UCSD-AML1 (cell line): ENCODE measurements at regions not wholly inside any gene's neighbourhood (a gene's known extent, or its start where the extent isn't known, plus 50 kb on each side); places are given as distances from the start of the nearest gene placed in this dataset.
"Not testable (repeated sequence)": the region's sequence is repeated elsewhere in the genome, so short reads cannot be mapped to it uniquely, and the experiment has no call there.

Experiments used
- DNase-seq: peaks from one replicate; lab custom pipeline; 2025; ENCODE audit not compliant: unreplicated experiment; lab: John Stamatoyannopoulos, UW

DNA sequence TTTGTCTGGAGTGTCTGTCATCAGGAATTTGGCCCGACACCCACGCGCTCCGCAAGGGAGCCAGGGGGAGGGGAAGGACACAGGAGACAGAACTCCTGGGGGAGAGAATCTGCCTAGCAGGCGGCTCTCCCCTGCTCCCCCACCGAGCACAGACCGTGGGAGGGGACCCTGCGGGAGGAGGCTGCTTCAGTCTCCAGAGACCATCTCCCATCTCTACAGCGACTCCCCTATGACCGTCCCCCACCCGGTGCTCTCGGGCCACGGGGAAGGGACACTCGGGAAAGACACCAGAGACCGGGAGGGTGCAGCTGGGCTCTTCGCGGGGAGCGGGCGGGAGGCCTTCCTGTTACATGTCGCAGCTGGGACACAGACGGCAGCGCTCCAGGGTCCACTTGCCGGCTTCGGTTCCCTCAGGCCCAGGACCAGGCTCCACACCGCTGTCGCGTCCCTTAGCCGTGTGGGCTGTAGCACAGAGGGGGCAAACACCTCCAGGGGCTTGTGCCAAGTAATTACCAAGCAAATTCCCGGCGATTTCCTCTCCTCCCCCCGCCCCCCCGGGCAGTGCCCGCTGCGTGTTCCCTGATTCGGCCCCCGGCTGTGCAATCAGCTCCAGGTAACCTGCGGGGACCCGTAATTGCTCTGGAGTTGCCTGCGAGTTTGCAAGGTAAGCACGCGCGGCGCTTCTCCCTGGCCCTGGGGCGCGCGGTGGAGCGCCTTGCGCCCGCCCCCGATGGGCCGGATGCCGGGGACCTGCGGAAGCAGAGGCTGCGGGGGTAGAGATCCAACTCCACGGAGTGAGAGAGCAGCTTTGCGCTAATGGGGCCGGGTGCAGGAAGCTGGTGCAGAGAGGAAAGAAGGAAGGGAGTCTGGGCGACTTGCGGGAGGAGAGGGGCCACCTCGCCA lies 155.1 kb upstream of the CADM1 start:
- DNase-seq = peak; percentile 13

DNA sequence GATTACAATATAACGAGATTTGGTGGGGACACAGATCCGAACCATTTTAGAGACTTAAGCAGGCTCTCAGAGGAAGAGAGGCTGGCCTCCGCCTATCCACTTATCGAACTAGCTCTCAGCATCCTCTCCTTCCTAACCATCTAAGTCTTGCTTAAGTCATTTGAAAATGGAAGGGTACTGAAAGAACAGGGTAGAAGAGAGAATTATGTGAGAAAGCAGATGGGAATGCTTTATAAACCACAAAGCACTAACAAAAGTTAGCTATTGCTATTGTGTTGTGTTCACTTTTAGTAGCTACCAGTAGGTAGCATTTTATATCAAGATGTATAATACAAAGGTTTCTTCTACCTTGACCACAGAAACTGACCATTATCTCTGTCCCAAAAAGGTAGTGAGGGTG lies 153.4 kb upstream of the CADM1 start:
- no peak for DNase-seq

DNA sequence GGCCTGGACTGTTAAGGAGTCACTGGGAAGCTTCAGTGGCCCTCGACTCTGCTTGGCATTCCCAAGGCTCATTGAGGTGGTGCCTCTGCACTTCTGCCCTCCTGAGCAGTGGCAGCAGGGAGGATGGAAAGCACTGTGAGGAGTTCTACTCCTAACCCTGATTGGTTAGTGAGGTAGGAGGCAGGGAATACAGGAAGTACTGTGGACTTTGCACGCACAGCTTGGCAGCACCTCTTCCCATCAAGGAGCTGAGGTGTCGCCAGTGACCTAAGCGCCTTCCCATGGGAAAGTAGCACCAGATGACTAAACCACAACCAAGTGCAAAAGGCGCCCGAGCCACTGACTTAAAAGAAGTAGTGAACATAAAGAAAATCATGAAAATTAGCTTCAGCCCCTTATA lies 152.5 kb upstream of the CADM1 start:
- DNase-seq = no peak

DNA sequence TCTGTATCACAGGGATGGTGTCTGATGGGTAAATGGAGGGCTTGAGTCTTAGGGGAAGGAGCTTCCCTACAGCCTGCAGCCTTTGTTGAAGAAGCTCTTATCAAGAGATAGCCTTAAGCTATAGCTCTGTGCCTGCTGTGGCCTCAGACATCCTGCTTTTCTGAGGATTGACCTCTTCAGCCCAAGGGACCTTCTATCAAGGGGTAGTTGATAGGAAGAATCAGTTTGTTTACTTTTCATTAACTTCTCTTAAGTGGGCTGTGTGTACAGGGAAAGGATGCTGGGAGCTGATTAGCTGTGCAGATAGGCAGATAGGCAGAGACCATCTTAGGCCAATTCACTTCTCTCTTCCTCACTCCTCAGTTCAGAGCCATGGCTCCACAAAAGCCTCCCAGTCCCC lies 151.8 kb upstream of the CADM1 start:
- DNase-seq = no peak

DNA sequence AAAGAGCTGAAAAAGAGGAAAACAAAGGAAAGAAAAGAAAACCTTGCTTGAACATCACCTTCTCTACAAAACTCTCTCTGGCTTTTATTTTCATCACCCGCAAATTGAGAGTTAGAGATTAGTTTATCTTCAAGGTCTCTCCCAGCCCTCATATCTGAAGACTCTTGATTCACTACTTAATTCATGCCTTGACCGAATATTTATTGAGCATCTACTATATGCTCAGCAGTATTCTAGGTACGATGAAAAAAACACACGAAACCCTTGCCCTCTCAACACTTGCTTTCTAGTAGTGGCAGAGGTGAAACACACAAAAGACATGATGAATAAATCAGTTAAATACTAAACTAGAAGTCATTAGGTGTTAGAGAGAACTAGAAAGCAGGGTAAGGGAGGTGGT lies 150.6 kb upstream of the CADM1 start:
- no peak for DNase-seq

DNA sequence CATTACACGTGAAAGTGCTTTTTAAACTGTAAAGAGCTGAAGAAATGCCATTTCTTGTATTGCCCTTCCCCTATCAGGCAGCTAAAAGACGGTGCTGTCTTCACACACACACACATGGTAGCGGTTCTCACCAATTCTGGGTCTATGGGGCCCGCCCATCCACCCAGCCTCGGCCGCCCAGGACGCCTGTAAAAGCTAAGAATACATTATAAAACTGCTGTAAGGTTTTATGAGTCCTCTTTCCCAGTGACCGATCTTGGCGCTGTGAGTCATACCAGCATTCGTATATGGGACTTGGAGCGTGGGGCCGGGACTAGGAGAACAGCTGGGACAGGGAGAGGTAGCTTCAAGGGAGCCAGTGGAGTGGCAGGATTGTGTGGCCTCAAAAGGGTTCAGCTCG lies 149.7 kb upstream of the CADM1 start:
- DNase-seq = no peak

DNA sequence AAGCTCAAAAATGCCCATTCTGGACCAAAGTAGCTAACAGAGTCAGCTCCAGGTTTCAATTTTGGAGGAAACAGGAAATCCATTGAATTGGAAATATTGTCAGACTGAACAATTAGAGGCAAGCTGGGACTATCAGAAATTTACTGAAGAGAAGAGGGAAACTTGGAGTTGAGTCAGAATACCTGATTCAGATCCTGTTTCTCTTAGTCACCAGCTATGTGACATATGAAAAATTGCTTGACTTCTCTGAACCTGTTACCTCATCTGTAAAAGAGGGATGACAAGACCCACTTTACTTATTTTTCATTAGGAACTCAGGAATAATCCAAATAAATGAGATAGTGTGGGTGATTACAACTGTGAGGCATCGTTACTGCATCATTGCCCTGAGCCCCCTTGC lies 148.9 kb upstream of the CADM1 start:
- no peak for DNase-seq

DNA sequence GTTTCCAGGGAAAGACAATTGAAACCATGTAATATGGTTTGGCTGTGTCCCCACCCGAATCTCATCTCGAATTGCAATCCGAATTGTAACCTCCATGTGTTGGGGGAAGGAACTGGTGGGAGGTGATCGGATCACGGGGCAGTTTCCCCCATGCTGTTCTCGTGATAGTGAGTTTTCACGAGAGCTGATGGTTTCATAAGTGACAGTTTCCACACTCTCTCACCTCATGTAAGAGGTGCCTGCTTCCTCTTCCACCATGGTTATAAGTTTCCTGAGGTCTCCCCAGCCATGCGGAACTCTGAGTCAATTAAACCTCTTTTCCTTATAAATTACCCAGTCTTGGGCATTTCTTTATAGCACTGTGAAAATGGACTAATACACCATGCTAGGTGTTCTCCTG lies 148.3 kb upstream of the CADM1 start:
- DNase-seq = no peak

DNA sequence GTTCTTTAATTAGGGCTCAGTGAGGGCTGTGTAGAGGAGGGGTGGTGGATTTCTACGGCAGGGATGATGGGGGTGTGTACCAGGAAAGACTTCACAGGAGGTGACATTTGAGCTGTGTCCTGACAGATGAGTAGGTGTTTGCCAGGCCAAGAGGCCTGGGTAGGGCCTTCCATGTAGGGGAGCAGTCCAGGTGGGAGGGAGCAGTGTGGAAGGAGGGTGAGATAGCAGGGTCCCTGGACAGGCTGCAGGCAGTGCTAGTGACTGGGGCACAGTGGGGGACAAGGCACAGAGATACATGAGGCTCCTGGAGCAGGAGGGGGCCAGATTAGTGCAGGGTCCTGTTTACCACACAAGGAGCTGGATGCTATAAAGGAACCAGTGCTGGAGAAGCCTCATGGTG lies 147.9 kb upstream of the CADM1 start:
- DNase-seq = no peak

DNA sequence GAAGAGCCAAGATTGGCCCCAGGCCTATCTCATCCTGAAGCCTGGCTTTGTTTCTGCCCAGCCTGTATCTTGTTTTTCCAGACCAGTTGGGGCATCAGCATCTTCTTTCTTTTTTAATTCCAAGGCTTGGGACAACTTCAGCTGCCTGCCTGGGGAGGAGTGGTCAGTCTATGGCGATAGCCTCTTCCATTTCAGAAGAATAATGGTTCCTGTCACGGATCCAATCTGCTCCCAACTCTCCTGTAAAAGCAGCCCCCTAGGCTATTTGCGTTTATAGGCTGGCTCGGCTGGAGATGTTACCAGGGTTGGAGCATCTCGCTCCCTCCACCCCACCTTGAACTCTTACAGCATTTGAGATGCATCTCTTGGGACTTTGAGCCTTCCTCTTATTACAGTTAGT lies 145.2 kb upstream of the CADM1 start:
- DNase-seq = no peak

DNA sequence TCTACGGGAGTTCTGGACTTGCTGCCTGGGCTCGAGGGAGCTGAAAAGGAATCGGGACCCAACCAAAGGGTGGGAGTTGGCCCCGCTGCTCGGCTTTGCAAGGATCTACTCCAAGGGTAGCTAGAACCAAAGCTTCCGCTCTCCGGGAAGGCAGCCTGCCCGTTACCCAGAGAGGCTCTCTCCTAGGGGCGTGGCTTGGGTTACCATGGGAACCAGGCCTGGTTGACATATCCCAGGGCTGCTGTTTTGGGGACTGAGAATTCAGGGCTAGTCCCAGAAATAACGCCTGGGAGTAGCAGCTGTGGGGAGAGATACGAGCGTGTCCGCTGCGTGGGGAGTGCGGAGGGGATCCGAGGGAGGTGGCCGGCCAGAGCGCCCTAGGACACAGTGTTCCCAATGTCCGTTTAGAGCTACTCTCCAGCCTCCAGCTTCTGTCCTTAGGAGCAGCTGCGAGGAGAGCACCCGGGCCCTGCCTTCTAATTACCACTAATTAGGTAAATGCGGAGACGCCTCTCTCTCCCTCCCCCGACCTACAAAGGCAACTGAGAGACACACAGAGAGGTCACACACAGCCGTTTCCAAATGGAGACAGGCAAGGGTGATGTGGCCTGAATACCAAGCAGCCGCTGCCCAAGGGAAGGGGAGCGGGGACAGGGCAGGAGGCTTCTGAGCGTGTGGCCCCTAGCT lies 141.6 kb upstream of the CADM1 start:
- DNase-seq = no peak

DNA sequence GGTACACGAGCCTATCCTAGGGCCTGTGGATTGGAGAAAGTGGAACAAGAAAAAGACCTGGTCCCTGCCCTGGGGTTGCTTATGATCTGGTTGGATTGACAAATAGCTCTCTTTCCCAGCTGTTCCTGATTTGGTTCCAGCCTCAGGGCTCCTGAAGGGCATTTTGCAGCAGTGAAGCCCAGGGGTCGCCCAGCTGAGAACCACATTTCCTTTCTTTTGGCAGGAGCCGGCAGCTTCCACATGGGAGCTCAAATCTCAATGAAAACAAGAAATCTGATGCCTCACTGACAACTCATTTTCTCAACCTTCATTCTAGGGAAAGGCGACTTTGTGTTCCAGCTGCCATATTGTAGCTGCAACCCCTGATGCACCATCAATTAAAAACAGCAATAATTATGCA lies 140.6 kb upstream of the CADM1 start:
- DNase-seq = no peak

DNA sequence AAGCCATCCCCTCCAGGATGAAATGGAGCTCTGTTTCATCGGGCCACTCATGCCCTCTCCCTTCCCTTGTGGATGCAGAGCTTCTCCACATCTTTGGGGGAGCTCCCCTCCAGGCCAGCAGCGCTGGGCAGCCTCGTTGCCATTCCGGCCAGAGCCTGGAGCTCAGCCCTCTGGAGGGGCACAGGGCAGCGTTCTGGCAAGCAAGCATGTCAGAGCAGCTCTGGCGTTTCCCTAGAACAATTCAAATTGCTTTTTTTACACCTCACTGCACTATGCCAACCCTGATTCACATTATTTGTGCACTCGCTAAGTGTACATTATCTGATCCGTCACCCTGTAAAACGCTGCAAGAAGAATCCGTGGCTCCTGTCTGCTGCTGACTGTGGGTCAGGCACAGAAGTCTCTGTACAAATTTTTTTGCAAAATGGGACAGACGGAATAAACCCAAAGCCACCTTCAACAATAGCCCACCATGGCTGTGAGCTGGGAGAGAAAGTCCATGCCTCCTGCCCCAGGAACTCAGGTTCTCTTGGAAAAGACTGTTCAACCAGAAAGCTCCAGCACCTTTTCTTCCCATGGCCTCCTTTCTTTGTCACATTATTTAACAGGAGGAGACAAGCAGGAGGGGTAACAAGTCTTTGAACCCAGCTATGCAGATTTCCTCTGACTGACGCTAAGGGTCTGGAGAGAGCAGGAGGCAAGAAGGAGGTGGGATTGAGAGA lies 139.5 kb upstream of the CADM1 start:
- DNase-seq = no peak

DNA sequence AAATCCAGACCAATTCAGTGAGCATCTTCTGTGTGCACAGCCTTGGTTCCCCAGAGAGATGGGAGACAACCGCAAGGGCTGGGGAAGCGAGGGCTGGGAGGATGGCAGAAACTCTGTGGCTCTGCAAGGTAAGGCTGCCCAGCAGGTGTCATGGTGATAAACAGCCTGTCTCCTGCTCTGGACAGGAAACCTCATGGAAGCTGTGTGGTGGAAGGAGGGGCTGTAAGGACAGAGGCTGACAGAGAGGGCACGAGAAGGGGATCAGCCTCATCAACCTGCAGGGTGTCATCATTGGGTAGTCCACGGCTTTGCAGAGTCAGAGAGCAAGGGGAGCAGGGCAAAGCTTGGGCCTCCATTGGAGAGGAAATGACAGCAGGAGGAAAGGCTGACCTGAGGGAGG lies 138.4 kb upstream of the CADM1 start:
- no peak for DNase-seq

DNA sequence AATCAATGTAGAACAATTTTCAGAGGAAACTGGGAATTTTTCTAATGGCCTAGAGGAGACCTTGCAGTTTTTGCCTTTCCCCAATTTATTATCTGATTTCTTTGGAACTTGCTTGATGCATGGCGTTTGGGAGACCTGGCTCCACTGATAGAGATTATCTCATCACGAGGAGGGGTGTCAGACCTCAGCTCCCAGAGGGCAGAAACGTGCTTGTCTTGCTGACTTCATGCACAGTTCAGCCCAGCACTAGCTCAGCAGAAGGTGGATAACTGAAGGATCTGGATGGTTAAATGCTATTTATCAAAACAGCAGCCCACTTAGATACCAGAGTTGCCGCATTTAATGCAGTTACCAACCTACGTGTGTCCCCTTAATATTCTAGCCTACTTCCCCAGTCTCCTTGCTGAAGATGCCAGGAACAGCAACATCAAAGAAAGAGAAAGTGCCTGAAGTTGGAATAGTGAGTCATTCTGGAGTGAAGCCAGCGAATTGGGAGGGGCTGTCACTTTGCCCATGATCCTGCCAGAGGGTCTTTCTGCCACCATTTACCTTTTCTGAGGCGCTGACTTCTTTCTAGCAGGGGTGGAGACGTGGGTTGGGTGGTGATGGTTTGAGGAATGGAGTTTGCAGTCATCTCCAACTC lies 133.5 kb upstream of the CADM1 start:
- DNase-seq = no peak

DNA sequence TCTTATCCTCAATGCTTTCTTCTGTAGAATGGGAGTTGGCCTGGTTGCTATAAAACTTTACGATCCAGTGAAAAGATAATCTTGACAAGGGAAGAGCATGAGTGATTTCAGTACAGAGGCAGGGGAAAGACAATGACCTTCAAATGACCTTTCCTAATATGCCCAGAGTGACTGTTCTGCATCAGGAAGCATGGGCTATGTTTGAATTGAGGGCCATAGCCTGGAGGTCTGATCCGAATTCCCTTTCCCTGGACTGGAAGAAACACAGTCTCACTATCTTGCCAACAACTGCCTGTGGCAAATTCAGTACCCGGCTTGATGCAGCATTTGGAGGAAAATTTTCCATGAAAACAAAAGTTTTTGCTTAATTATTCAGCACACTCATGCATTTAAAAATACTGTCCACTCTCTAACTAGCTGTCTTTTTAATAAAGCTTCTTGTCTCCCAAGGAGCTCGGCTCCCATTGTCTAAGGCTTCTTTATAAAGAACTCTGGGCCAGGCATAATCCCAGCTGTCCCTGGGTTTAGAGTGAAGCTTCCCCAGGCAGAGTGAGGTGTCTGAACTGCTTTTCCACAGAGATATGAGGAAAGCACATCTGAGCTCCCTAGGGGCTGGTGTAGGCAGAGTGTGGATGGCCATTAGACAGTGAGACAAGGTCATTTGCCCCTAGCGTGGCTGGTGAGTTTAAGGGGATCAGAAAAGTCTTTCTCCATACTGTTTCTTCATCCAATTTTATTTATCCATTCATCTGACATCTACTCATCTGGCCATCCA lies 132.7 kb upstream of the CADM1 start:
- no peak for DNase-seq

DNA sequence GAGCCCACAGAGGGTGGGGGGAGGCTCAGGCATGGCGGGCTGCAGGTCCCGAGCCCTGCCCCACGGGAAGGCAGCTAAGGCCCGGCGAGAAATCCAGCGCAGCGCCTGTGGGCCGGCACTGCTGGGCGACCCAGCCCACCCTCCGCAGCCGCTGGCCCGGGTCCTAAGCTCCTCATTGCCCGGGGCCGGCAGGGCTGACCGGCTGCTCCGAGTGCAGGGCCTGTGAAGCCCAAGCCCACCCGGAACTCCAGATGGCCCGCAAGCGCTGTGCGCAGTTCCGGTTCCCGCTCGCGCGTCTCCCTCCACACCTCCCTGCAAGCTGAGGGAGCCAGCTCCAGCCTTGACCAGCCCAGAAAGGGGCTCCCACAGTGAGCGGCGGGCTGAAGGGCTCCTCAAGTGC lies 129.8 kb upstream of the CADM1 start:
- not testable (repeated sequence) for DNase-seq

DNA sequence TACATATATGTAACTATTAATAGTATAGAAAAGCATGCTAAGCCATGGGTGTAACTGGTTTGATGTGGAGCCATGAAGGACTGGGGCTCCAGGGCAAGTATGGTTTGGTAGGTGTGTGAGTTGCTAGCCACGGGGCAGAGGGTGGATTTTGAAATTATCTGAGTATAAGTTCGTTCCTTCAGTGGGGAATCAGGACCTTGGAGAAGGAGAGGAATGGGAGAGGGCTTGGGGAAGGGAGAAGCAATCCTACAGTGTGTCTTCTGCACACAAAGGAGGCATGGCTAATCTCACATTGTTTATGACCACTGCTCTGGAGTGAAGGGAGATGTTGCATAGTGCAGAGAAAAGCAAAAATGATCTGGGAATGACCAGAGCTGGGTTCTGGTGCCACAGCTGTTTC lies 127.8 kb upstream of the CADM1 start:
- no peak for DNase-seq

DNA sequence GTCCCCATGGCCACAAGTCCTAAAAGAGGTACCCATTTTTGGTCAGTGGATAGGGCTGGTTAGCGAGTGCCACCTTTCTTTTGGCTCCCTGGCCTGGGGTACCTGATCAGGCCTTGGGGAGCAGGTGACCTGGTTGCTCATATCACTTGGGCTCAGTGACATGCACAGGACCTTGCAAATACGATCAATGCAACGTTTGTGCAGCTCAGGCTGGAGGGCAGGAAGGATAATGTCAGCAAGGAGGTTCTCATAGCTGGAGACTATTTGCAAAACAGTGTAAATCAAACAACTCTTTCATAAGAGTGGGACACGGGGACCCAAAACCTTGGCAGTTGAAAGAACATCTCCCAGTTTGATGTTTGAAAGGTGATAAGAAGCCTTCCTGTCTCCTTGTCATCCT lies 127.4 kb upstream of the CADM1 start:
- DNase-seq = no peak

DNA sequence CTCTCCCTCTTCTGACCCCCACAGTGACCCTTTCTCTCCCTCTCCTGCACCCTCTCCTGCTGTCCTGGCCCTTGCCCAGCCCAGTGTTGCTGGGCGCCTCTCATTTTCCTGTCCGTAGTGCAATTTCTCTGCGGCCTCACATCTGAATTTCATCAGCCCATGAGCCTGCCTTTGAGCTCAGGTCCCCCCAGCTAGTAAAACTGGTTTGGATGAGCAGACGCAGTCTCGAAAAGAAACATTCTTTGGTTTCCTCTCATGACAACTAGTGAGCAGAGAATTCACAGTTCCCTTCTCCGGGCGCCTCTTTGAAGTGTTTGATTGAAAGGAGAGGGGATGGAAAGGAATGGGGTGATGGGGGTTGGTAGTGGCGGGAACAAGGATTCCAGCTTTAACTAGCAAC lies 126.0 kb upstream of the CADM1 start:
- DNase-seq = no peak
